ENCODE measurements at regions not wholly inside any gene's neighbourhood (a gene's known extent, or its start where the extent isn't known, plus 50 kb on each side); places are given as distances from the start of the nearest gene placed in this dataset.

DNA sequence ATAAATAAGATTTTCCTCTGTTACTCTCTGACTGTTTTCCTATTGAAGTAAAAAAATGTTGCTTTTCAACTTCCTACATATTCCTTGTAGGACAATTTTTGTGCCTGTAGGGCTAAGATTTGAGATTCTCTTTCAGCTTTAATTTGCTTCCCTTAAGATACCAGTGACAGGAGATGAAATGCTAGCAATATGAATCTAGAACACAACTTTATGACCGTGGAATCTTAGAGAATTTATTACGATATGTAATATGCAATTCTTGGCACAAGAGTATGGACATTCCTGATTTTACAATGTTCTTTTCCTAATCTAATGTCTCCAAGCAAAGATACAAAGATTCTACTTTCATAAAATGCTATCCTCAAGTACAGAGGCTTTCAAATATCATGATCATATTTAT is 180.9 kb downstream of the KCNE4 start:
- TF ChIP-seq FOXO4 (CRISPR knock-in tag; conservative IDR thresholded peaks at IDR 0.05) (no peak), ZFP36 (IDR thresholded peaks at IDR 0.05; ENCODE audit: borderline replicate concordance, low read depth, low read length, partially characterized antibody) (no peak), ZNF12 (CRISPR knock-in tag; IDR thresholded peaks at IDR 0.05) (no peak), NFE2L2 (IDR thresholded peaks at IDR 0.05; ENCODE audit: low read length) (no peak), CTCF (CRISPR knock-in tag; IDR thresholded peaks at IDR 0.05) (no peak), TRIM24 (CRISPR knock-in tag; IDR thresholded peaks at IDR 0.05) (no peak), GLI4 (CRISPR knock-in tag; IDR thresholded peaks at IDR 0.05; ENCODE audit: borderline replicate concordance) (no peak), TEAD2 (CRISPR knock-in tag; IDR thresholded peaks at IDR 0.05) (no peak)

All from HepG2 (cell line).